Panc1 (cell line): ENCODE measurements at regions not wholly inside any gene's neighbourhood (a gene's known extent, or its start where the extent isn't known, plus 50 kb on each side); places are given as distances from the start of the nearest gene placed in this dataset.

Experiments used
- ATAC-seq: fragments of 200-7000 bp; cut with Tn5 transposase; 2 replicates; pipeline ENCODE4 v1.9.1; 2020; ENCODE audit warnings: mild to moderate bottlenecking, moderate library complexity
- BruUV-seq: library from RNA; stranded (reverse); fragments of 400-500 nt; replicated peaks from 2 replicates; lab custom pipeline; 2021; lab: Mats Ljungman, UMichigan
- CTCF ChIA-PET: fragments of 300-600 bp; sonication (Branson Sonifier 250); formaldehyde crosslinking; loops from one replicate; lab custom pipeline; 2022; ENCODE audit warnings: antibody characterized with exemption; lab: Charles Lee
- POLR2A ChIA-PET: fragments of 300-600 bp; sonication (Branson Sonifier 250); formaldehyde crosslinking; loops from one replicate; lab custom pipeline; 2022; ENCODE audit warnings: antibody characterized with exemption; lab: Charles Lee
- DNase-seq: peaks from one replicate; pipeline ENCODE4 v3.0.0-alpha.2; 2010; ENCODE audit warnings: low read depth, low spot score
- H3K27ac ChIP-seq: 2 replicates; pipeline ENCODE4 v1.5.1; 2011; ENCODE audit warnings: mild to moderate bottlenecking, low read length, inconsistent platforms
- H3K27me3 ChIP-seq: fragments of 200-500 bp; sonication (Bioruptor generic); 2 replicates; pipeline ENCODE4 v1.6.0; 2014; ENCODE audit warnings: low read length, inconsistent platforms; ENCODE audit not compliant: control insufficient read depth, insufficient read depth
- H3K36me3 ChIP-seq: fragments of 200-500 bp; sonication (Bioruptor generic); 2 replicates; pipeline ENCODE4 v1.5.1; 2014; ENCODE audit warnings: inconsistent platforms, mild to moderate bottlenecking, low read length, moderate library complexity; ENCODE audit not compliant: control insufficient read depth, insufficient read depth
- H3K4me1 ChIP-seq: 2 replicates; pipeline ENCODE4 v1.5.1; 2011; ENCODE audit warnings: inconsistent platforms, mild to moderate bottlenecking, low read length, moderate library complexity; ENCODE audit not compliant: control insufficient read depth, insufficient read depth
- H3K4me3 ChIP-seq, 2 experiments: 2 replicates each; pipeline ENCODE4 v1.5.1; 2011 to 2012; ENCODE audit warnings: low read depth in 2 of 2, low read length in 2 of 2, mild to moderate bottlenecking in 2 of 2, inconsistent platforms in 1 of 2, moderate library complexity in 1 of 2
- H3K9me3 ChIP-seq: fragments of 200-500 bp; sonication (Bioruptor generic); 2 replicates; pipeline ENCODE4 v1.5.1; 2014; ENCODE audit warnings: low read depth, mild to moderate bottlenecking, inconsistent platforms, low read length, moderate library complexity; ENCODE audit not compliant: control insufficient read depth, insufficient read depth
- CTCF ChIP-seq: fragments of 450-650 bp; IDR thresholded peaks from 2 replicates; pipeline ENCODE4 v1.5.1; 2017; ENCODE audit warnings: mild to moderate bottlenecking
- POLR2AphosphoS5 ChIP-seq: IDR thresholded peaks from 2 replicates; pipeline ENCODE4 v1.6.1; 2012; ENCODE audit warnings: mild to moderate bottlenecking, low read depth, low read length, moderate library complexity
- REST ChIP-seq, 2 experiments: IDR thresholded peaks; 2 replicates each; pipeline ENCODE4 v1.6.1; 2011 to 2012; ENCODE audit warnings: low read depth in 2 of 2, control low read depth in 1 of 2, low read length in 1 of 2, mild to moderate bottlenecking in 1 of 2, moderate library complexity in 1 of 2; ENCODE audit not compliant: insufficient read depth in 1 of 2
- SIN3A ChIP-seq: IDR thresholded peaks from 2 replicates; pipeline ENCODE4 v1.6.1; 2012; ENCODE audit warnings: low read depth, mild to moderate bottlenecking, low read length, moderate library complexity, borderline replicate concordance; ENCODE audit not compliant: insufficient read depth
- TCF7L2 ChIP-seq: IDR thresholded peaks from 2 replicates; pipeline ENCODE4 v1.6.1; 2011; ENCODE audit warnings: mild to moderate bottlenecking, low read depth, low read length, inconsistent platforms
- in situ Hi-C: cut with HindIII; loops from 2 replicates; pipeline ENCODE4 v1.10.0; 2016; ENCODE audit warnings: low sequenced_read_pairs, low pct_unique_long_range_greater_than_20kb
- intact Hi-C: fragments of 100-400 bp; cut with micrococcal nuclease; formaldehyde crosslinking; loops from one replicate; pipeline ENCODE4 v1.10.0; 2022; ENCODE audit not compliant: unreplicated experiment

GRCh38 chr19:32200312-32201038 is 144.9 kb upstream of the ZNF507 start:
- ChIA-PET CTCF (no interaction called here), POLR2A (no interaction called here)
- in situ Hi-C loops: no loop called here
- ATAC-seq (no peak), DNase-seq (no peak)
- H3K9me3 ChIP-seq: no peaks in the 10 kb centered on the region
- no peak for TF ChIP-seq CTCF
- no peak for TF ChIP-seq SIN3A
- TF ChIP-seq POLR2AphosphoS5: no peak
- TF ChIP-seq TCF7L2: no peak
- TF ChIP-seq REST (IDR thresholded peaks at IDR 0.05; ENCODE audit: insufficient read depth in 1 of 2, low read depth in 2 of 2, low read length in 1 of 2): no peak
- no peaks in the 10 kb centered on the region for H3K4me1 ChIP-seq
- H3K27ac ChIP-seq: no peak overlapping the region
- no TSS peak for BruUV-seq
- H3K36me3 ChIP-seq: no peaks in the 10 kb centered on the region
- intact Hi-C loops: no loop called here
- H3K4me3 ChIP-seq: no peak overlapping the region
- 0 out of 2 replicates have a peak, but pooled peaks cover 2% of the 10 kb centered on the region for H3K27me3 ChIP-seq

- ChIA-PET POLR2A (no interaction called here), CTCF (no interaction called here)
- BruUV-seq: no TSS peak
- TF ChIP-seq CTCF (no peak), SIN3A (no peak), REST (IDR thresholded peaks at IDR 0.05; ENCODE audit: insufficient read depth in 1 of 2, low read depth in 2 of 2, low read length in 1 of 2) (no peak), TCF7L2 (no peak), POLR2AphosphoS5 (no peak)
- H3K9me3 ChIP-seq: no peaks in the 10 kb centered on the region
- H3K4me1 ChIP-seq: no peaks in the 10 kb centered on the region
- peaks cover 2% of the 10 kb centered on the region for H3K27me3 ChIP-seq
- no peak overlapping the region for H3K4me3 ChIP-seq
- in situ Hi-C loops (no loop called here), intact Hi-C loops (no loop called here)
- H3K27ac ChIP-seq: no peak overlapping the region
- no peaks in the 10 kb centered on the region for H3K36me3 ChIP-seq
- no peak for ATAC-seq
- no peak for DNase-seq
These were observed 144.2 kb upstream of the ZNF507 start for GRCh38 chr19:32201211-32201610.
